GM23338 (cell line): ENCODE measurements at regions not wholly inside any gene's neighbourhood (a gene's known extent, or its start where the extent isn't known, plus 50 kb on each side); places are given as distances from the start of the nearest gene placed in this dataset.
A peak's percentile ranks its signal among the peaks of the same experiment; 100 is the strongest.

Experiments used
- ATAC-seq: fragments of 200-7000 bp; cut with Tn5 transposase; 3 replicates; pipeline ENCODE4 v1.9.1; 2020
- DNase-seq: peaks from one replicate; pipeline ENCODE4 v3.0.0-alpha.2; 2015; ENCODE audit warnings: low spot score
- H2AFZ ChIP-seq: fragments of 200-600 bp; sonication (generic); 2 replicates; pipeline ENCODE4 v1.8.0; 2016; ENCODE audit warnings: antibody characterized with exemption, mild to moderate bottlenecking, moderate library complexity
- H3F3A ChIP-seq: fragments of 200-600 bp; sonication (generic); replicated peaks from 2 replicates; pipeline ENCODE4 v1.8.0; 2017; ENCODE audit warnings: antibody characterized with exemption, mixed run types, low read depth
- H3K27ac ChIP-seq: fragments of 200-600 bp; sonication (generic); 2 replicates; pipeline ENCODE4 v1.6.1; 2016; ENCODE audit warnings: low read depth
- H3K27me3 ChIP-seq: fragments of 200-600 bp; sonication (generic); 2 replicates; pipeline ENCODE4 v1.8.0; 2016; ENCODE audit warnings: mild to moderate bottlenecking, mixed run types, moderate library complexity; ENCODE audit not compliant: insufficient read depth
- H3K36me3 ChIP-seq: fragments of 200-600 bp; sonication (generic); 2 replicates; pipeline ENCODE4 v1.8.0; 2016; ENCODE audit warnings: mild to moderate bottlenecking; ENCODE audit not compliant: insufficient read depth
- H3K4me1 ChIP-seq: fragments of 200-600 bp; sonication (generic); 2 replicates; pipeline ENCODE4 v1.8.0; 2016; ENCODE audit warnings: mild to moderate bottlenecking, moderate library complexity; ENCODE audit not compliant: insufficient read depth
- H3K4me2 ChIP-seq: fragments of 200-600 bp; sonication (generic); 2 replicates; pipeline ENCODE4 v1.7.1; 2017; ENCODE audit warnings: mixed run types
- H3K4me3 ChIP-seq: fragments of 200-600 bp; sonication (generic); 2 replicates; pipeline ENCODE4 v1.6.1; 2016; ENCODE audit warnings: mixed run types
- H3K79me2 ChIP-seq: fragments of 200-600 bp; sonication (generic); replicated peaks from 2 replicates; pipeline ENCODE4 v1.8.0; 2017; ENCODE audit warnings: mild to moderate bottlenecking; ENCODE audit not compliant: insufficient read depth
- H3K9me2 ChIP-seq: fragments of 200-600 bp; sonication (generic); 2 replicates; pipeline ENCODE4 v1.8.0; 2017; ENCODE audit not compliant: insufficient read depth
- H4K20me1 ChIP-seq: fragments of 200-600 bp; sonication (generic); replicated peaks from 2 replicates; pipeline ENCODE4 v1.8.0; 2017; ENCODE audit warnings: mild to moderate bottlenecking; ENCODE audit not compliant: insufficient read depth
- H3K27ac Mint-ChIP-seq: 2 replicates; pipeline ENCODE4 v1.8.0; 2020; ENCODE audit warnings: inconsistent platforms, mild to moderate bottlenecking, moderate library complexity, mixed read lengths
- H3K27me3 Mint-ChIP-seq: 3 replicates; pipeline ENCODE4 v1.8.0; 2022; ENCODE audit warnings: low read depth, mild to moderate bottlenecking, moderate library complexity, mixed read lengths, inconsistent platforms; ENCODE audit not compliant: insufficient read depth, poor library complexity
- H3K36me3 Mint-ChIP-seq: 3 replicates; pipeline ENCODE4 v1.8.0; 2021; ENCODE audit warnings: low read depth, mild to moderate bottlenecking, inconsistent platforms, moderate library complexity, mixed read lengths
- H3K4me1 Mint-ChIP-seq: 3 replicates; pipeline ENCODE4 v1.8.0; 2020; ENCODE audit warnings: mild to moderate bottlenecking, inconsistent platforms, mixed read lengths
- H3K4me3 Mint-ChIP-seq: 3 replicates; pipeline ENCODE4 v1.8.0; 2021; ENCODE audit warnings: moderate library complexity, mild to moderate bottlenecking, inconsistent platforms, mixed read lengths
- H3K9me3 Mint-ChIP-seq: 3 replicates; pipeline ENCODE4 v1.8.0; 2020; ENCODE audit warnings: moderate library complexity, mild to moderate bottlenecking, inconsistent platforms, mixed read lengths
- ETS1 ChIP-seq: IDR thresholded peaks from 2 replicates; pipeline ENCODE4 v1.6.1; 2016; ENCODE audit warnings: antibody characterized with exemption
- POLR2AphosphoS5 ChIP-seq: IDR thresholded peaks from 2 replicates; pipeline ENCODE4 v1.6.1; 2016; ENCODE audit warnings: antibody characterized with exemption, low read depth
- ZNF331 ChIP-seq: fragments of 250-450 bp; sonication (Bioruptor Pico); IDR thresholded peaks from 2 replicates; pipeline ENCODE4 v1.5.0; 2020; ENCODE audit warnings: low read depth, mild to moderate bottlenecking, moderate library complexity
- ZNF462 ChIP-seq: fragments of 250-450 bp; sonication (Bioruptor Pico); IDR thresholded peaks from 2 replicates; pipeline ENCODE4 v1.5.0; 2020; ENCODE audit warnings: mild to moderate bottlenecking, moderate library complexity

- H3K9me2 ChIP-seq = 0 out of 2 replicates have a peak, but pooled peaks cover 7% of the 10 kb centered on the region
- Mint-ChIP-seq H3K27ac (no peak overlapping the region), H3K4me3 (no peak overlapping the region), H3K4me1 (peaks cover 9% of the 10 kb centered on the region), H3K27me3 (peaks cover 8% of the 10 kb centered on the region), H3K9me3 (no peaks in the 10 kb centered on the region), H3K36me3 (no peaks in the 10 kb centered on the region)
- no peaks in the 10 kb centered on the region for H4K20me1 ChIP-seq
- no peaks in the 10 kb centered on the region for H3K79me2 ChIP-seq
- no peak overlapping the region for H3K4me3 ChIP-seq
- 0 out of 2 replicates have a peak, but pooled peaks cover 5% of the 10 kb centered on the region for H3K4me1 ChIP-seq
- no peak overlapping the region for H3K27ac ChIP-seq
- H3F3A ChIP-seq = no peaks in the 10 kb centered on the region
- no peaks in the 10 kb centered on the region for H3K27me3 ChIP-seq
- peak; percentile 52 for ATAC-seq
- DNase-seq = no peak
- H3K36me3 ChIP-seq = no peaks in the 10 kb centered on the region
- H2AFZ ChIP-seq = peak overlapping the region; percentile 96
- no peak for TF ChIP-seq ETS1
- TF ChIP-seq ZNF331 (CRISPR knock-in tag) = no peak
- TF ChIP-seq ZNF462 (CRISPR knock-in tag) = no peak
- no peak for TF ChIP-seq POLR2AphosphoS5
- no peak overlapping the region for H3K4me2 ChIP-seq
Observed at GRCh38 chr6:139533573-139534471, 159.4 kb upstream of the CITED2 start.
